RCC 7860 (cell line): ENCODE measurements at regions not wholly inside any gene's neighbourhood (a gene's known extent, or its start where the extent isn't known, plus 50 kb on each side); places are given as distances from the start of the nearest gene placed in this dataset.

ENCODE experiments used
- DNase-seq: peaks from one replicate; pipeline ENCODE4 v3.0.0-alpha.2; 2015; ENCODE audit warnings: low spot score
- FAIRE-seq: peaks from 2 replicates; lab custom pipeline; 2012; peaks lifted over from hg19 to GRCh38; lab: Jason Lieb, UNC

DNA sequence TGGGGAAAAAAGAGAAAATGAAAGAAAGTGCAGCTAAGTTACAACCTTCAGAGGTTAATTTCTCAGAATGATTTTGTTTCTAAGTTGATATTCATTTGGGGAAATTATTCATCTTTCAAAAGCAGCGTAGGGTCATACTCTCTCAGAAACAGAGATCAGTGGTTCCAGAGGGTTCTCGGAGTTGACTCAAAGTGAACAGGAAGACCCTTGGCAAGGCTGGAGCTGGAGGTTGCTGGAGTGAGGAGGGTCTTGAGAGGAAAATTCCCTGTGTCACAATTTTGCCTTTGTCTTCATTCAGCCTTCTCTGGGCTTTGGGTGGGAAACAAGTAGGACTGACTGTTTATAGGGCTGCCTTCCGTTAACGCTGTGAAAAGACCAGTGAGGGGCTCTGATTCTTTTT is 168.2 kb downstream of the ICOS start:
- DNase-seq (no peak), FAIRE-seq (no peak)

DNA sequence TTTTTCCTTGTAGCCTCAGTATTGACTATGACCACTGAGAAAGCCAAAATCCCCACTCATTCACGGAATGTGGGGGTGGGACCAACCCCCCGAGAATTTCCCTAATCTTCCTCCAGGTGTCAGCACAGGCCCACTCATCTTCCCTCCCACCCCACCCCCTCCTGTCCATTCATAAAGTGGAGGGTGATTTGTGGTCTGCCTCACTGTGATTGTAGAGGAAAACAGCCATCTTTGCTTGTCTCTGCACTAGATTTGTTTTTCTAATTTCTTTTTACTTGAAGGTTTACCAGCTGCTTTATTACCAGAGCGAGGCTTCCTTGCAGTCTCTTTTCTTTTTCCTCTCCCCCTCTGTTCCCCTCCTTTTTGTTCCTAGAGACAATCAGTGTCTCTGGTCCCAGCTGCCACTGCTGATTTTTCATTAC is 171.8 kb downstream of the ICOS start:
- FAIRE-seq = no peak
- DNase-seq = no peak

DNA sequence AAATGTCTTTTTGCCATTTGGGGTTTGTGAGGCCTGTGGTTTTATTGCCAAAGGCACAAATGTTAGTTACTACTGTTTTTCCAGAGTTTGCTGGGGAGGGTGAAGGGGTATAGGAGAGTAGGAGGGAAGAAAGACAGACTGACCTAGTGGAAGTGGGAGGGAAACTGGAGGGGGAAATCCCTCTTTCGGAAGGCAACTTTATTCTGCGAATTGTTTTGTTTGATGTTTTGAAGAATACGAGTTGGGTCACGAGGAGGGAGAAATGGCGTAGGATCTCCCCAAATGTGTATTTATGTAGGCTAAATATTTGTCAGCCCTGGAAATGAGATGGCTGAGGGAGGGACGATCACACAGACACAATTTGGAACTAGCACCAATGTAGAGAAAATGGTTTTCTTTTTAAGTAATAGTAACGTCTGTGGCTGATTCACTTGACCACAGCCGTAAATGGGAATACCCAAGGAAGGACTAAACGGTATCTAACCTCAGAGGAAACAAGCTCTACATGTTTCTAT is 172.3 kb downstream of the ICOS start:
- DNase-seq (no peak), FAIRE-seq (no peak)

DNA sequence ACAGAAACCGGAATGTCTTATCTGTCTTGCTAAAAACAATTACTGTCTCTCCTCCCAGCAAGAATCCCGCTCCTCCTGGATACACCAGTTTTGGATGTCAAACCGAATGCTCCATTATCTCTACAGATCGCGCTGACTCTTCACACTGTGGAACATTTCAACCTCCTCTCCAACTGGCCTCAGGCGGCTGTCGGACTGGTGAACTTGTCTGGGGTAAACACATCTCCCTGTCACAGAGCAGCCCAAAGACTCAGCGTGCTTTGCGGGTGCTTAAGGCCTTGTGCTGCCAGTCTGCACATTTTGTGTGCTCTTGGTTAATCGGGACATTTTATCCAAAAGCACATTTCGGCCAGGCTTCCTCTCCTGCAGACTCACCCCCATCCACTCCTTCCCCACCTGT is 173.1 kb downstream of the ICOS start:
- FAIRE-seq = no peak
- no peak for DNase-seq

DNA sequence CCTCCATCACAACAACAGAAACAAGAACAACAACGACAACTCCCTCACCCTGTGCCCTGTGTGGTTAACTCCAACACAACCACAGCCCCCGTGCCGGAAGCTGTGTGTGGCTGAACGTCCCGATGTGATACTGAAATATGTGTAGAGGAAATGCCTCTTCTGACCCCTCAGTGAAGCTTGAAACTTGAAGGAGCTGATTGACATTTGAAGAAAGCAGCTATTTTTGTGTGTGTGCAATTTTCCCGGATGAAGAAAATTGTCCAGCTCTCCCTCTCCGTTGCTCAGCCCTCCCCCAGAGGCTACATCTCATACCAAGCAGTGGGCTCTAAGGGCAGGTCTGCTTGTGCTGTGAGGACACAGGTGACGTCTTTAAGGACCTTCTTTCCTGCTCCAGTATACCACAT is 173.8 kb downstream of the ICOS start:
- DNase-seq (no peak), FAIRE-seq (no peak)

DNA sequence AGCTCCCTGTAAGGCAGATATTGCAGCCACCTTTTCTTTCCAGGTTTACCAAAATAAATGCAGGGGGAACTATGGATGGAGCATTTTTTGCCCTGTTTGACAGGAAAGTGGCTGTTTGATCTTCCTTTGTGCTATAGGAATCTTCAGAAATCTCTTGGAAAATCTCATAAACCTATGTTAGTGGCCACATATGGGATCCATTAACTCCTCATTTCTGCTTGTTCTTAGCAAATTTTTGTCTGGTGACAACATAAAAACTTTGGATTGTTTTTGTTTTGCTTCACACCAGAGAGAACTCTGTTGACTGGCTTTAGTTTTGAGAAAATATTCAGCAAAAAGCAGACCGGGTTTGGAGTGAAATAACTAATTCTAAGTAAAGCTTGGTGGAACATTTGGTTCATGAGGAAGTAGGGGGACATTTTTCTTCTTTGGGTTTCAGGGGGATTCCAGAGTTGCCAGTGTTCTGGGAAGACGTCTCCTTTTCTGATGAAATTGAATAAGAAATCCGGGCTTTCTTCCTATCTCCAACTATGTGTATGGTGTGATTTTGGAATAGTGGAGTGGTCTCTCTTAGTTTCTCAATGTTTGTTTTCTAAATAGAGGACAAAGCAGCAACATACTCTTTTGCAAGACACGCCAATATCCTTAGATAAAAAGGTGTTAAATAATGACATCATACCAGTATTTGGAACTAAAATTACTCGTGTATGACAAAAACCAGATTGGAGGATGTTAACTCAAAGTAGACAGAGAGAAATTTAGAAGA is 174.4 kb downstream of the ICOS start:
- DNase-seq (no peak), FAIRE-seq (no peak)

DNA sequence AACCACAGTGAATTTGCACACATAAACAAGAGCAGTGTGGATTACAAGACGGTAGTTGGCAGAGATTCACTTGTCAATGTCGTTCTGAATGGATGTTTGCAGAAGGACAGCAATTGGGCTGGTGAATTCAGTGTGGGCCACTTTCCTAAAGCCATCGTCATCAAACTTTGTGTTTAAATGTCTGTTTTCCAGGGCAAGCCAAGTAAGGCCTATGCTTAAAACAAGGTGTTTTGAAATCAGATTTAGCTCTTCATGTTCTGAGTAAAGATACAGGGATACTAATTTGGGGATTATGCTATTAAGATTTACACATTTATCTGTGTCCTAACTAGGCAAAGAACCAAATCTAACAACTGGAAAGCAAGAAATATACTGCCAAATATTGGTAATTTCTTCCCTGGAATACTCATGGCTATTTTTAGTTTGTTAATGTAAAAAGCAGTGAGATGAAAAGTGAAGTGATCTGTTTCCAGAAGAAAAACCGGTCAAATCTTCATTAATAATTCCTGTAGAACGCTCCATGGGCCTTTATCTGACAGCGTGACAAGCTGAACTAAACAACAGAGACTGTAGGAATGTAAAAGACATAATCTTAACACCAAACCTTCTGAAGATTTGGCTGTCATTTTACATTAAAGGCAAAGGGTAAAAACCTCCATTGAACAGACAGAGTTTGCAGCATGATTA is 175.7 kb downstream of the ICOS start:
- DNase-seq (no peak), FAIRE-seq (no peak)

DNA sequence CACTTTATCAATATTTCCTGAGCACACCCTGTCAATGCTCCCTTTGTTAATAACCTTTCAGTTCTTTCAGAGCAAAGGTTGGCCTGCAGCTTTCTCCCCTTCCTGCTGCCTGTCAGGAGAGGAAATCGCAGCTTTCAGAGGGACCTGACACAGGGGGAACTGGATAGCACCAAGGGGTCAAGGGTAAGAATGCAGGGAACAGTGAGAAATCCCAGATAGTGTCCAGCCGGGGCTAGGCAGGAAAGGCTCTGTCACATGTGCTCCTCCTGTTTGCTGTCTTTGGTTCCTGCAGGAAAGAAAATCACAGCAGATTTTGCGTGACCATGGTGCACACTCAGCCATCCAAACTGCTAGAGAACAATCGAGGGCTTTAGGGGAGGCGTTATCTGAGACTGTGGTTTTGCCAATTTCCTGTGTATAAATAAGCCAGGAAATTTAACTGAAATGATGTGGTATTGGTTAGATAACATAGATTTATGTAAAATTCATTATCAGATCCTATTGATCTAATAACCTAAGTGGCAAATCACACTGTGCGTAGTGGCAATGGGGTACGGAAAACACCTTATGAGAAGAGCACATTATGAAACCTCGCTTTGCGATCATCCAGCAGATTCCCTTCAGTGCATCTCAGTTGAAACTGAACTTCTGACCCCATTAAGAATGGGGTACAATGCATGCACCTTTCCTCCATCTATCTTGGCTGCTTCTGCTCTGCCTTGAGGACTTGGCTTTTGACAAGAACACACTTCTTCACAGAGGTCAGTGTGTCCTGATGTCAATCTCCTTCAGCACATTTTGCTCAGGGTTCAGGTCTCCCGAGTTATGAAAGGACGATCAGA is 178.0 kb downstream of the ICOS start:
- FAIRE-seq (no peak), DNase-seq (no peak)

DNA sequence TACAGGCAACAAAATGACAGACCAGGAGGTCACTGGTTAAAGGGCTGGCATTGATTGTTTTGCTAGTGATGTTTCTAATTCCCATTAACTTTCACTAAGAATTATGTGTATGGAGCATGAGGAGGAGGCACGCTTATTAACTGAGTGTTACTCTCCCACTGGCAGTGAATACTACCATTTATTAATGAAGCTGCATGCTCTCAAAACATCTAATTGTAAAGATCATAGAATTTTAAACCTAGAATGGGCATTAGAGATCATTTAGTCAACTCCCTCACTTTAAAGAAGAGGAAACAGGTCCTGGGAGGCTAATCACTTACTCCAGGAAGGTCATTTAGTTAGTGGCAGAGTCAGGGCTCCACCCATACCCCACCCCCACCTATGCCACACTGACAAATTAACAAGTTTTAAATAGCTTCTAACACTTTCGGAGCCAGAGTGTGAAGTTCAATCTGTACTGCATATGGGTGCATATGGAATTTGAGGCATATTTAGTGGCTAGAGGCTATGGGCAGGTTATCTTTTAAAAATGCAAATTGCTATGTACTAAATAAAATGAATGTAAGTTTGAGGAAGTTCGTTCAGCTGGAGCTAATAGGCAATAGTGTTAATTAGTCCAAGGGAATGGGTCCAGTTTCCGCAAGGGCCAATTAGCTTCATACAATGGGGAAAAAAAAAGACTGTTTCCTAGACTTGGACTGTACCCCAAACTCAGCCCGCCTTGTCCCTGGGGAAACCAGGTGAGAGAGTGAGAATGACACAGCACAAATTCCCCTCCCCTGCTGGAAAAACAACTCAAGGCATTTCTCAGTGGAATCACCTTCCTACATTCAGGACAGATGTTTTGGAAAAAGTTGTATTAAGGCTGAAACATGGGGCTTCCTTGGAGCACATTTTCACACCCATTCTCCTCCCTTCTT is 178.8 kb downstream of the ICOS start:
- DNase-seq (no peak), FAIRE-seq (no peak)

DNA sequence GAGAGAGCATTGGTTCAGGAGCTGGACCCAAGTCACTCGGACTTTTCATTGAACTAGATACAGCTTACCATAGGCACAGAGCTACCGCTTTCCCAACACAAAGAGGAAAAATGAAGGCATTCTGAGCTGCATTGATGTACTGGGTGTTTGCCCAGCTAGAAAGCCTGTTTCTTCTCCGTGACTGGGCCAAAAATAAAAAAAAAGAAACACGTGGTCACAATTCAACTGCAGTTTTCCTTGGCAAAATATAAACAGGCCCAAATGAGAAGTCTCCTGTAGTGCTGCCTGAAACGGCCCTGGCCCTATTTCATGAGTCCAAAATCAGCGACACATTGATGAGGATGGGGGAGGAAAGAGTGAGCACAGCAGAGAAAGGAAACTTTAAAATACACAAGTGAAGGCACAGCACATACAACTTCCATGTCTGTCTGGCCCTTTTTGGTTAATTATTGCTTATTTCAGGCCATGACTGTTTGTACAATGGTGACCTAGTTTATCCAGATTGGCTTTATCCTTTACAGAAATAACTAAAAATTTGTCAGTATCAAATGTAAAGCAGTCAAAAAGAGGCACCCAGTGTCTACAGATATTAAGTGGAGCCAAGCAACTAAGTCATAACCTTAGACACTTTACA is 179.7 kb downstream of the ICOS start:
- FAIRE-seq = no peak

DNA sequence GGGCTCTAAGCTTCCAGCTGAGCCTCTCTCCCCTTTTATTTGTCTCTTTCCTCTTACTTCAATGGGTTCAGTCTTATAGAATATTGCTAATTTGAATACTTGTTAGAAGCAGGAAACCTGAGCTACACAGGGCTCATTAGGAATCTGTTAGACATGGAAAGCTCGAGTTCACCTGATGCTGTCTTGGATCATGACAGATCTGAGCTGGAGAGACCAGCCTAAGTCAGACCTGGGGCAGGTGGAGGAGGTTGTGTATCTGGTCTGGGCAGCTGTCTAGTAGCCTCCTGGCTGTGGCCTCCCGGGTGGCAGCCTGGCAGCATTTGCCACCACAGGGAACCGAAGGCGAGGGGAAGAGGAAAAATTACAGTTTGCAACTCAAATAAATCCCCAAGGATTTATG is 185.9 kb downstream of the ICOS start:
- DNase-seq = no peak
- FAIRE-seq = no peak

More for the DNA sequence above, 179.7 kb downstream of the ICOS start:
- DNase-seq = no peak

DNA sequence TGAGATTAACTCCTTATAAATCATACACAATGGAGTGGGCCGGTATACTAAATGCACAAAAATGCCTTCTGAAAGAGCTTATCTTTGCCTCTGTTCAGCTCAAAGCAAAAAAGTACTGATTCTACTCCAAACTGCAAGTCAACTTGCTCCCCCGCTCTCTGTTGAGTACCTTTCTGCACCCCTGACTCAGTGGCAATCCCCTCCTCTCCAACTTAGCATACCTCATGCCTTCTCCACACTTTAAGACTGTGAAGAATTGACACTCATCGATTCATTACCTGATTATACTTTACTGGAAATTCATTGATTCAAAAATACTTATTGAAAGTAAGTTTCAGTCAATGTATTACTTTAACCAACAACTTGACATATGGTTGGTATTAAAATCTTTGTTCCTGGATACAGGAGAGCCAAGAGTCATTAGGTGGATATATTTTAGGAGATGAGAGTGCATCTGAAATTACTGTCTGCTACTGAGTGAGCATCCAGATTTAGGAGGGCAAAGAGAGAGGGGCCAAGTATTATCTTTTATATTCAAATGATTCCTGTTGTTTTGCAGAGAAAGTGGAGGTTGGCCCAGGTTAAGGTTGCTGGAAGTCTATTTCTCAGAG is 187.7 kb downstream of the ICOS start:
- no peak for FAIRE-seq

DNA sequence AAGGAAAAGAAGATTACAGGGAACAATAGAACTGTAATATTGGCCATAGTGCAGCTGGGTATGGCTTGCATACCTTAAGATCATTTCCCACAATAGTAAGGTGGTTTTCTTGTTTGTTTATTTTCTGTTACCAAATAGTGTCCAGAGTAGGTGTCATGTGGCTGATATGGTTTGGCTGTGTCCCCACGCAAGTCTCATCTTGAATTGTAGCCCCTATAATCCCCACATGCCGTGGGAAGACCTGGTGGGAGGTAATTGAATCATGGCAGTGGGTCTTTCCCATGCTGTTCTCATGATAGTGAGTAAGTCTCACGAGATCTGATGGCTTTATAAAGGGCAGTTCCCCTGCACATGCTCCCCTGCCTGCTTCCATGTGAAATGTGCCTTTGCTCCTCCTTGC is 190.1 kb downstream of the ICOS start:
- DNase-seq (no peak), FAIRE-seq (no peak)

More for the DNA sequence above, 187.7 kb downstream of the ICOS start:
- DNase-seq = no peak

DNA sequence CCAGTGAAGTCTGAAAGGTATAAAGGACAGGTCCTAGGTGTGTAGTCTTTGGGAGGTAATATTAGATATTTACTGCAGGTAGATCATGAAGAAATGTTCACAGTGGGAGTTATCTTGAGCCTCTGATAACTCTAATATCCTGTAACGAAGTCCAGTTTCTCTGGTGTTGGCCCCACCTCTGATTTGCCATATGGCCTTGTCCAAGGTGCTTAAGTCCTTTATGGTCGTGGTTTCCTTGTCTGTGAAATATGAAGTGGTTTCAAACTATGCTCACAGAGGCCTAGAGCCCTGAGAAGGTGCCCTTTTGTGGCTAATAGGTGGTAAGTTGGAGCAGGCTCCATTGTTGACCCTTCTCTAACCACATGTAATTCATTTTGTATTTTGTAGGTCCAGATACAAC is 190.7 kb downstream of the ICOS start:
- DNase-seq (no peak), FAIRE-seq (no peak)

DNA sequence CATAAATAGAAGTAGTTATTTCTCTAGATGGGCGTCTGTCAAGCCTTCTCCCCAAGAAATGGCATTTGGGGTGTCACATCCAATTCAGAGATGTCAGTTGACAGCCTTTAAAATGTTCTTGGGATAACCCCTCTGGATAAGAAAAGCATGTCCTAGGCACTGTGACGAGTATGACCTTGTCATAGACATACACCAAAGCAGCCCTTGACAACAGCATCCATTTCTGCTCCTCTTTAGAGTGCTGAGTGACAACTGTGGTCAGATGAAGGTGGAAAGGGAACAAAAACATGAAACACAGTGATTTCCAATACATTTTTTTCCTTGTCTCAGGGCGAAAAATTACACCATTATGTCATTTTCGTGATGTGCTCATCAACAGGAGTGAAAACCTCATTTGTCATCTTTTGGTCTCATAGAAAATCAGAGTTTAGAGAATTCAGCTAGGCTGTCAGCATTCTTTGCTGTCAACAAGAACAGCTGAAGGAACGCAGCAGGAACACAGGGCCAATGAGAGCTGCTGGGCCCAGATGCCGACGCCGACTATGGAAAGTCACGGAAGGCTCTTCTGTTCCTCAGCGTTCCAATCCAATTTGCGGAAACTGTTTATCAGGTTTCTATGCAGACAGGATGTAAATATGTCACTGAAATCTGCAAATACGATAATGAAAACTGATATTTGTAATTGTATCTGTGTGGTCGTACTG is 193.2 kb downstream of the ICOS start:
- FAIRE-seq (no peak), DNase-seq (no peak)

DNA sequence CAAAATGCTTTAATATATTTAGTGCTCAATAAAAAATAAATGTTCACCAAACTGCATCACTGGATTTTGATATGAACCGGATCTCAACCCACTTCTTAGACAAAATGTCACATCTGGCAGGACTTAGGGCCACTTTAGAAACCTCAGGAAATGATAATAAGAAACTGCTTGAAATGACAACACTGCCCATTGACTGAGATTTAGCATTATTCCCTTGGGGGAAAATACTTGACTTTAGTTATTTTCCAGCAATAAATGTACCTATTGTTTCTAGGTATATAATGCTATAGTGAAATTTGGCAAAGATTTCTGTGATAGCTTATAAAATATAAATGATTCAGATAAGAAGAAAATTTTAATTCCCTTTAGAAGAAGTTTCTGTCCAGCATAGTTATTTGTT is 195.1 kb downstream of the ICOS start:
- no peak for FAIRE-seq
- no peak for DNase-seq

DNA sequence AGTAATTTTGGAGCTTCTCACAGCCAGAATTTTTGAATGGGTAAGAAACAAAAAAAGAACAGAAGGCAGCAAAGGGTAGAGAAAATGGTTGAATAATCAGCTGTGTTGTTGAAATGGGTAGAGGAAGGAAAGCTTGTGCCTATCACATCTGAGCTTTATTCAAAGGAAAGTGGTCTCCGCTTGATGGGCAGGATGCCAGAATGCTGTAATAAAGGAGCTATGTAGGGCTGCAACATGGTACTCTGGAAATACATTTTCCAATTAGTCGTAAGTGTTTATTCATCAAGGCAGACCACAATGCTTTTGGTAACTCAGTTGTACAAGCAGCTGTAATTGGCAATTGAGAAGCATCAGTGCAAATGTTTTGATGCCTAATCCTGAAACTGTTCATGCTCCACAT is 196.9 kb downstream of the ICOS start:
- no peak for DNase-seq
- FAIRE-seq = no peak

DNA sequence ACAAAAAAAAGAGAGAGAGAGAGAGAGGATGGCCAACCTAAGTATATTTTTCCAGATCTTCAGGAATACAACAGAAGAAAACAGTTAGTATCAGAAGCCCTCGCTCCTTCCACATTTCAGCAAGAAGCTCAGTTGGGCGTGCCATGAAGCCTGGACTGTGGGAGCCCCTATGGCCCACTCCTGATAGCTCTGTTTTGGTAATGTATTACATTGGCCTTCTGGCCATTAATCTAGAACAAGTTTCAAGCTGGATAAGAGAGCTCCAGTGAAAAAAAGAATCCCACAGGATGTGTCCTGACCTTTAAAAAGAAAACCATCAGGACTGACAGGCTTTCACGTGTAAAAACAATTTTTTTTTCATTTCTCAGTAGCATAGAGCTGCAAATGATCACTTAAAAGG is 197.9 kb downstream of the ICOS start:
- no peak for FAIRE-seq
- DNase-seq = no peak

DNA sequence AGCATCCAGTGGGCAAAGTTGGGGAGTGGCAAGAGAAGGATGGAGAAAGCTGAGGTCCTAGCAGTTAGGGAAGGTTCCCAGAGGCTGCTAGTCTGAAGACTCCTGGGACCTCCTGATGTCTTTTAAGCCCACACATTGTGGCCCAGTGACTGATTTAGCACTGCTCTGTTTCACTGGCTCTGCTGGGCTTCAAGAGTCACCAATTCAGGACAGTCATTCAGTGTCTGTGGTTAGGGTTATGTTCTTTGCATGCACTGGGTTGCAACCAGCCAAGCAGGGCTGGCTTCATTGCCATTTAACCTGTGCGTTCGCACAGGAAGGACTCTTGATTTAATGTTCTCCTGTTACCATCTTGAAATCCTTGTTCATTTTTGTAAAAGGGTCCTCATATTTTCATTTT is 199.2 kb downstream of the ICOS start:
- DNase-seq (no peak), FAIRE-seq (no peak)
